ENCODE measurements at regions not wholly inside any gene's neighbourhood (a gene's known extent, or its start where the extent isn't known, plus 50 kb on each side); places are given as distances from the start of the nearest gene placed in this dataset.

- CTCF ChIA-PET = no interaction called here
- Histone ChIP-seq H3K4me1 (ENCODE audit: insufficient read depth, low read length) (no peaks in the 10 kb centered on the region), H3K27me3 (ENCODE audit: control insufficient read depth in 1 of 2, insufficient read depth in 2 of 2, low read length in 2 of 2) (no peaks in the 10 kb centered on the region), H3K27ac (ENCODE audit: low read depth in 1 of 2, low read length in 2 of 2) (no peak overlapping the region), H3K9me3 (ENCODE audit: control insufficient read depth in 1 of 2, insufficient read depth in 1 of 2, low read length in 2 of 2) (peaks cover 0 to 3% of the 10 kb centered on the region in 2 experiments), H3K4me3 (ENCODE audit: low read length) (no peak overlapping the region), H3K36me3 (ENCODE audit: insufficient read depth, low read length) (no peaks in the 10 kb centered on the region)
- Mint-ChIP-seq H3K4me1 (ENCODE audit: low read depth) (no peaks in the 10 kb centered on the region), H3K9me3 (peaks cover 17% of the 10 kb centered on the region), H3K27ac (no peak overlapping the region), H3K27me3 (no peaks in the 10 kb centered on the region), H3K36me3 (ENCODE audit: low read depth) (no peaks in the 10 kb centered on the region), H3K4me3 (no peak overlapping the region)
- no peak for TF ChIP-seq CTCF (IDR thresholded peaks at IDR 0.05)
- intact Hi-C loops (cut with DNase I, micrococcal nuclease) = no loop called here
- DNase-seq (no peak), ATAC-seq (ENCODE audit: poor library complexity) (no peak)
- POLR2A ChIA-PET = no interaction called here
These were observed 268.2 kb downstream of the ISL1 start for GRCh38 chr5:51651476-51651875.

GRCh38 chr5:51651889-51652288 lies 268.6 kb downstream of the ISL1 start:
- Histone ChIP-seq H3K36me3 (ENCODE audit: insufficient read depth, low read length) (no peaks in the 10 kb centered on the region), H3K4me3 (ENCODE audit: low read length) (no peak overlapping the region), H3K27ac (ENCODE audit: low read depth in 1 of 2, low read length in 2 of 2) (no peak overlapping the region), H3K9me3 (ENCODE audit: control insufficient read depth in 1 of 2, insufficient read depth in 1 of 2, low read length in 2 of 2) (peaks cover 0 to 3% of the 10 kb centered on the region in 2 experiments), H3K27me3 (ENCODE audit: control insufficient read depth in 1 of 2, insufficient read depth in 2 of 2, low read length in 2 of 2) (no peaks in the 10 kb centered on the region), H3K4me1 (ENCODE audit: insufficient read depth, low read length) (no peaks in the 10 kb centered on the region)
- ATAC-seq (ENCODE audit: poor library complexity) = no peak
- no peaks in the 10 kb centered on the region for H3K4me1 Mint-ChIP-seq (ENCODE audit: low read depth)
- no peak for DNase-seq
- no peak for TF ChIP-seq CTCF (IDR thresholded peaks at IDR 0.05)
- no peak overlapping the region for H3K4me3 Mint-ChIP-seq
- ChIA-PET POLR2A (no interaction called here), CTCF (no interaction called here)
- no peaks in the 10 kb centered on the region for H3K27me3 Mint-ChIP-seq
- H3K27ac Mint-ChIP-seq = no peak overlapping the region
- intact Hi-C loops (cut with DNase I, micrococcal nuclease) = no loop called here
- H3K9me3 Mint-ChIP-seq = peaks cover 19% of the 10 kb centered on the region
- no peaks in the 10 kb centered on the region for H3K36me3 Mint-ChIP-seq (ENCODE audit: low read depth)

GRCh38 chr5:51652980-51653379 lies 269.7 kb downstream of the ISL1 start:
- peaks cover 17% of the 10 kb centered on the region for H3K9me3 Mint-ChIP-seq
- H3K4me3 Mint-ChIP-seq = no peak overlapping the region
- no peaks in the 10 kb centered on the region for H3K27me3 ChIP-seq (ENCODE audit: control insufficient read depth in 1 of 2, insufficient read depth in 2 of 2, low read length in 2 of 2)
- ChIA-PET CTCF (no interaction called here), POLR2A (no interaction called here)
- intact Hi-C loops (cut with DNase I, micrococcal nuclease) = no loop called here
- no peak overlapping the region for H3K4me3 ChIP-seq (ENCODE audit: low read length)
- H3K27ac Mint-ChIP-seq = no peak overlapping the region
- no peak for ATAC-seq (ENCODE audit: poor library complexity)
- H3K27me3 Mint-ChIP-seq = no peaks in the 10 kb centered on the region
- no peak for DNase-seq
- no peaks in the 10 kb centered on the region for H3K4me1 Mint-ChIP-seq (ENCODE audit: low read depth)
- TF ChIP-seq CTCF (IDR thresholded peaks at IDR 0.05) = no peak
- no peak overlapping the region for H3K27ac ChIP-seq (ENCODE audit: low read depth in 1 of 2, low read length in 2 of 2)
- H3K9me3 ChIP-seq (ENCODE audit: control insufficient read depth in 1 of 2, insufficient read depth in 1 of 2, low read length in 2 of 2) = peaks cover 0 to 3% of the 10 kb centered on the region in 2 experiments
- H3K36me3 Mint-ChIP-seq (ENCODE audit: low read depth) = no peaks in the 10 kb centered on the region
- H3K4me1 ChIP-seq (ENCODE audit: insufficient read depth, low read length) = no peaks in the 10 kb centered on the region
- no peaks in the 10 kb centered on the region for H3K36me3 ChIP-seq (ENCODE audit: insufficient read depth, low read length)
